Neural progenitor cell (in vitro differentiated cells): ENCODE measurements at regions not wholly inside any gene's neighbourhood (a gene's known extent, or its start where the extent isn't known, plus 50 kb on each side); places are given as distances from the start of the nearest gene placed in this dataset.

Experiments
- DNase-seq: peaks from one replicate; pipeline ENCODE4 v3.0.0-alpha.2; 2016; ENCODE audit warnings: low spot score
- H2AFZ ChIP-seq: fragments of 200-600 bp; sonication (generic); replicated peaks from 2 replicates; pipeline ENCODE4 v1.6.1; 2016; ENCODE audit warnings: antibody characterized with exemption
- H3F3A ChIP-seq: fragments of 200-600 bp; sonication (generic); 2 replicates; pipeline ENCODE4 v1.6.1; 2016; ENCODE audit warnings: antibody characterized with exemption, low read depth
- H3K27ac ChIP-seq: fragments of 200-600 bp; sonication (generic); 2 replicates; pipeline ENCODE4 v1.5.1; 2016; ENCODE audit warnings: mild to moderate bottlenecking
- H3K27me3 ChIP-seq: fragments of 200-600 bp; sonication (generic); 2 replicates; pipeline ENCODE4 v1.6.1; 2016; ENCODE audit warnings: mild to moderate bottlenecking, moderate library complexity
- H3K36me3 ChIP-seq: fragments of 200-600 bp; sonication (generic); 2 replicates; pipeline ENCODE4 v1.5.1; 2016
- H3K4me1 ChIP-seq: fragments of 200-600 bp; sonication (generic); 2 replicates; pipeline ENCODE4 v1.6.1; 2016; ENCODE audit warnings: mixed run types
- H3K4me2 ChIP-seq: fragments of 200-600 bp; sonication (generic); 2 replicates; pipeline ENCODE4 v1.6.1; 2016
- H3K4me3 ChIP-seq: fragments of 200-600 bp; sonication (generic); 2 replicates; pipeline ENCODE4 v1.5.1; 2016
- H3K79me2 ChIP-seq: fragments of 200-600 bp; sonication (generic); 2 replicates; pipeline ENCODE4 v1.6.1; 2016; ENCODE audit warnings: low read depth
- H3K9ac ChIP-seq: fragments of 200-600 bp; sonication (generic); 2 replicates; pipeline ENCODE4 v1.6.1; 2016
- H3K9me3 ChIP-seq: fragments of 200-600 bp; sonication (generic); 2 replicates; pipeline ENCODE4 v1.5.1; 2016; ENCODE audit warnings: low read depth
- H4K20me1 ChIP-seq: fragments of 200-600 bp; sonication (generic); 2 replicates; pipeline ENCODE4 v1.6.1; 2016; ENCODE audit warnings: low read depth
- H3K27ac Mint-ChIP-seq: 3 replicates; pipeline ENCODE4 v1.8.0; 2021; ENCODE audit warnings: mixed read lengths
- H3K27me3 Mint-ChIP-seq: 2 replicates; pipeline ENCODE4 v1.8.0; 2022; ENCODE audit warnings: low read depth, mild to moderate bottlenecking, inconsistent platforms, moderate library complexity, mixed read lengths; ENCODE audit not compliant: insufficient read depth
- H3K36me3 Mint-ChIP-seq: 3 replicates; pipeline ENCODE4 v1.8.0; 2021; ENCODE audit warnings: mixed read lengths
- H3K4me1 Mint-ChIP-seq: 3 replicates; pipeline ENCODE4 v1.8.0; 2021; ENCODE audit warnings: mixed read lengths
- H3K4me3 Mint-ChIP-seq: 3 replicates; pipeline ENCODE4 v1.8.0; 2021; ENCODE audit warnings: mild to moderate bottlenecking, moderate library complexity, mixed read lengths
- H3K9me3 Mint-ChIP-seq: 3 replicates; pipeline ENCODE4 v1.8.0; 2020; ENCODE audit warnings: mixed read lengths
- CTCF ChIP-seq: fragments of 200-600 bp; sonication (generic); IDR thresholded peaks from 2 replicates; pipeline ENCODE4 v1.5.1; 2017; ENCODE audit warnings: antibody characterized with exemption, mild to moderate bottlenecking
- EZH2 ChIP-seq: fragments of 200-600 bp; sonication (generic); IDR thresholded peaks from 2 replicates; pipeline ENCODE4 v1.6.1; 2017; ENCODE audit warnings: antibody characterized with exemption, mild to moderate bottlenecking, moderate library complexity
- EZH2phosphoT487 ChIP-seq: fragments of 200-600 bp; sonication (generic); IDR thresholded peaks from 2 replicates; pipeline ENCODE4 v1.6.1; 2017; ENCODE audit warnings: antibody characterized with exemption

- no peaks in the 10 kb centered on the region for H3K36me3 ChIP-seq
- Mint-ChIP-seq H3K9me3 (peaks cover 13% of the 10 kb centered on the region), H3K4me1 (no peaks in the 10 kb centered on the region), H3K27ac (no peak overlapping the region), H3K27me3 (no peaks in the 10 kb centered on the region), H3K36me3 (no peaks in the 10 kb centered on the region), H3K4me3 (no peak overlapping the region)
- no peaks in the 10 kb centered on the region for H3K79me2 ChIP-seq
- no peak overlapping the region for H3K9ac ChIP-seq
- H3K4me3 ChIP-seq = no peak overlapping the region
- no peaks in the 10 kb centered on the region for H3K9me3 ChIP-seq
- TF ChIP-seq CTCF (no peak), EZH2 (no peak), EZH2phosphoT487 (no peak)
- H3K27me3 ChIP-seq = no peaks in the 10 kb centered on the region
- no peak overlapping the region for H3K4me2 ChIP-seq
- H2AFZ ChIP-seq = no peak overlapping the region
- no peaks in the 10 kb centered on the region for H3F3A ChIP-seq
- no peak overlapping the region for H3K27ac ChIP-seq
- H4K20me1 ChIP-seq = no peaks in the 10 kb centered on the region
- no peaks in the 10 kb centered on the region for H3K4me1 ChIP-seq
- no peak for DNase-seq
Observed at GRCh38 chr11:57111619-57112018, 70.1 kb upstream of the LRRC55 start.

GRCh38 chr11:57116654-57117053, 65.1 kb upstream of the LRRC55 start:
- Mint-ChIP-seq H3K36me3 (no peaks in the 10 kb centered on the region), H3K9me3 (peaks cover 3% of the 10 kb centered on the region)

GRCh38 chr11:57120192-57120965, 61.4 kb upstream of the LRRC55 start:
- no peaks in the 10 kb centered on the region for H4K20me1 ChIP-seq
- no peaks in the 10 kb centered on the region for H3K79me2 ChIP-seq
- H3K36me3 ChIP-seq = no peaks in the 10 kb centered on the region
- no peak overlapping the region for H3K27ac ChIP-seq
- H3K4me3 ChIP-seq = no peak overlapping the region
- H3K9ac ChIP-seq = no peak overlapping the region
- H3K27me3 Mint-ChIP-seq = no peaks in the 10 kb centered on the region
- no peak for TF ChIP-seq EZH2phosphoT487
- no peak for TF ChIP-seq EZH2
- no peak for TF ChIP-seq CTCF
- no peaks in the 10 kb centered on the region for H3K36me3 Mint-ChIP-seq
- peaks cover 38% of the 10 kb centered on the region for H3F3A ChIP-seq
- H3K4me2 ChIP-seq = no peak overlapping the region
- no peaks in the 10 kb centered on the region for H3K9me3 ChIP-seq
- peak overlapping the region; percentile 19 for H2AFZ ChIP-seq
- H3K4me3 Mint-ChIP-seq = no peak overlapping the region
- no peak overlapping the region for H3K27ac Mint-ChIP-seq
- H3K4me1 ChIP-seq = peaks cover 50% of the 10 kb centered on the region
- H3K4me1 Mint-ChIP-seq = peaks cover 15% of the 10 kb centered on the region
- H3K9me3 Mint-ChIP-seq = peaks cover 3% of the 10 kb centered on the region
- no peak for DNase-seq
- H3K27me3 ChIP-seq = no peaks in the 10 kb centered on the region

More at GRCh38 chr11:57116654-57117053, 65.1 kb upstream of the LRRC55 start:
- Mint-ChIP-seq H3K4me3 (no peak overlapping the region), H3K4me1 (no peaks in the 10 kb centered on the region), H3K27ac (no peak overlapping the region), H3K27me3 (no peaks in the 10 kb centered on the region)
- Histone ChIP-seq H3K79me2 (no peaks in the 10 kb centered on the region), H3K4me1 (peaks cover 13% of the 10 kb centered on the region), H3K9ac (no peak overlapping the region), H3K27ac (no peak overlapping the region), H3K36me3 (no peaks in the 10 kb centered on the region), H3K4me2 (no peak overlapping the region), H3K4me3 (no peak overlapping the region), H2AFZ (no peak overlapping the region), H4K20me1 (no peaks in the 10 kb centered on the region), H3F3A (peaks cover 5% of the 10 kb centered on the region), H3K27me3 (no peaks in the 10 kb centered on the region), H3K9me3 (no peaks in the 10 kb centered on the region)
- peak; percentile 64 for DNase-seq
- TF ChIP-seq CTCF = peak; percentile 77
- TF ChIP-seq EZH2phosphoT487 = no peak
